Fibroblast of lung (primary cell): ENCODE measurements at regions not wholly inside any gene's neighbourhood (a gene's known extent, or its start where the extent isn't known, plus 50 kb on each side); places are given as distances from the start of the nearest gene placed in this dataset.

ENCODE experiments used
- DNase-seq, 2 donors: peaks; one replicate each; pipeline versions ENCODE4 v3.0.0 to v3.0.0-alpha.2; 2010; ENCODE audit warnings: low read depth in 2 of 2
- H2AFZ ChIP-seq: 2 replicates; pipeline ENCODE4 v1.5.1; 2012; ENCODE audit warnings: low read length, control low read depth, inconsistent platforms
- H3K27ac ChIP-seq: 2 replicates; pipeline ENCODE4 v1.5.1; 2011; ENCODE audit warnings: low read length, control low read depth; ENCODE audit not compliant: insufficient read depth
- H3K27me3 ChIP-seq: 2 replicates; pipeline ENCODE4 v1.5.1; 2011; ENCODE audit warnings: mild to moderate bottlenecking, low read length; ENCODE audit not compliant: control insufficient read depth, insufficient read depth
- H3K36me3 ChIP-seq: 2 replicates; pipeline ENCODE4 v1.5.1; 2011; ENCODE audit warnings: low read length; ENCODE audit not compliant: control insufficient read depth, insufficient read depth
- H3K4me1 ChIP-seq: 2 replicates; pipeline ENCODE4 v1.5.1; 2011; ENCODE audit warnings: low read length; ENCODE audit not compliant: control insufficient read depth, insufficient read depth; ENCODE audit errors: extremely low read depth
- H3K4me2 ChIP-seq: 2 replicates; pipeline ENCODE4 v1.5.1; 2011; ENCODE audit warnings: low read length, control low read depth; ENCODE audit not compliant: insufficient read depth; ENCODE audit errors: extremely low read depth
- H3K4me3 ChIP-seq, 4 experiments: fragments of 200-600 bp in 1 of 4; sonication (generic) in 1 of 4; replicated peaks in 1 of 4; 2 replicates each; pipeline ENCODE4 v1.5.1; 2011 to 2016; ENCODE audit warnings: low read length in 4 of 4, low read depth in 3 of 4, mild to moderate bottlenecking in 3 of 4, control low read depth in 2 of 4, inconsistent platforms in 1 of 4, mixed read lengths in 1 of 4; ENCODE audit not compliant: insufficient read depth in 1 of 4; ENCODE audit errors: control extremely low read depth in 1 of 4
- H3K79me2 ChIP-seq: 2 replicates; pipeline ENCODE4 v1.5.1; 2012; ENCODE audit warnings: mild to moderate bottlenecking, low read length, inconsistent platforms; ENCODE audit not compliant: control insufficient read depth, insufficient read depth
- H3K9ac ChIP-seq: 2 replicates; pipeline ENCODE4 v1.5.1; 2011; ENCODE audit warnings: mild to moderate bottlenecking, low read length, control low read depth; ENCODE audit not compliant: insufficient read depth
- H3K9me3 ChIP-seq: 2 replicates; pipeline ENCODE4 v1.5.1; 2012; ENCODE audit warnings: low read depth, low read length; ENCODE audit not compliant: control insufficient read depth, insufficient read depth
- H4K20me1 ChIP-seq: 2 replicates; pipeline ENCODE4 v1.5.1; 2011; ENCODE audit warnings: low read length; ENCODE audit not compliant: control insufficient read depth, insufficient read depth; ENCODE audit errors: extremely low read depth
- EZH2 ChIP-seq: IDR thresholded peaks from 2 replicates; pipeline ENCODE4 v1.5.1; 2012; ENCODE audit warnings: low read length, control low read depth, mild to moderate bottlenecking; ENCODE audit errors: missing control alignments
- TF ChIP-seq, protein P1 (sequence below), 2 donors: IDR thresholded peaks in 1 of 2; conservative IDR thresholded peaks in 1 of 2; 1 replicate in 1 of 2; 2 replicates in 1 of 2; pipeline ENCODE4 v1.5.1; 2011 to 2012; ENCODE audit warnings: low read length in 2 of 2, control low read depth in 1 of 2, inconsistent platforms in 1 of 2, low read depth in 1 of 2, mild to moderate bottlenecking in 1 of 2

- Histone ChIP-seq H2AFZ (no peak overlapping the region), H3K4me3 (no peak overlapping the region), H3K36me3 (no peaks in the 10 kb centered on the region), H3K4me2 (no peak overlapping the region), H3K4me1 (no peaks in the 10 kb centered on the region), H3K27me3 (no peaks in the 10 kb centered on the region), H4K20me1 (no peaks in the 10 kb centered on the region), H3K79me2 (no peaks in the 10 kb centered on the region), H3K27ac (no peak overlapping the region), H3K9me3 (no peaks in the 10 kb centered on the region), H3K9ac (no peak overlapping the region)
- no peak for TF ChIP-seq EZH2
- TF ChIP-seq, protein P1, sequence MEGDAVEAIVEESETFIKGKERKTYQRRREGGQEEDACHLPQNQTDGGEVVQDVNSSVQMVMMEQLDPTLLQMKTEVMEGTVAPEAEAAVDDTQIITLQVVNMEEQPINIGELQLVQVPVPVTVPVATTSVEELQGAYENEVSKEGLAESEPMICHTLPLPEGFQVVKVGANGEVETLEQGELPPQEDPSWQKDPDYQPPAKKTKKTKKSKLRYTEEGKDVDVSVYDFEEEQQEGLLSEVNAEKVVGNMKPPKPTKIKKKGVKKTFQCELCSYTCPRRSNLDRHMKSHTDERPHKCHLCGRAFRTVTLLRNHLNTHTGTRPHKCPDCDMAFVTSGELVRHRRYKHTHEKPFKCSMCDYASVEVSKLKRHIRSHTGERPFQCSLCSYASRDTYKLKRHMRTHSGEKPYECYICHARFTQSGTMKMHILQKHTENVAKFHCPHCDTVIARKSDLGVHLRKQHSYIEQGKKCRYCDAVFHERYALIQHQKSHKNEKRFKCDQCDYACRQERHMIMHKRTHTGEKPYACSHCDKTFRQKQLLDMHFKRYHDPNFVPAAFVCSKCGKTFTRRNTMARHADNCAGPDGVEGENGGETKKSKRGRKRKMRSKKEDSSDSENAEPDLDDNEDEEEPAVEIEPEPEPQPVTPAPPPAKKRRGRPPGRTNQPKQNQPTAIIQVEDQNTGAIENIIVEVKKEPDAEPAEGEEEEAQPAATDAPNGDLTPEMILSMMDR (conservative IDR thresholded peaks at IDR 0.05 in 1 of 2, IDR thresholded peaks at IDR 0.05 in 1 of 2; ENCODE audit: low read depth in 1 of 2, low read length in 2 of 2) = no peak
- DNase-seq = no peak
These were observed 348.9 kb upstream of the HSFY2 start for GRCh38 chrY:19122450-19122849.

GRCh38 chrY:19098349-19098748, 324.8 kb upstream of the HSFY2 start:
- Histone ChIP-seq H3K4me1 (no peaks in the 10 kb centered on the region), H3K79me2 (no peaks in the 10 kb centered on the region), H3K36me3 (no peaks in the 10 kb centered on the region), H3K27me3 (no peaks in the 10 kb centered on the region), H4K20me1 (no peaks in the 10 kb centered on the region), H3K4me2 (no peak overlapping the region), H2AFZ (no peak overlapping the region), H3K4me3 (no peak overlapping the region), H3K27ac (no peak overlapping the region), H3K9me3 (no peaks in the 10 kb centered on the region), H3K9ac (no peak overlapping the region)
- no peak for TF ChIP-seq EZH2
- TF ChIP-seq, protein P1 (conservative IDR thresholded peaks at IDR 0.05 in 1 of 2, IDR thresholded peaks at IDR 0.05 in 1 of 2; ENCODE audit: low read depth in 1 of 2, low read length in 2 of 2) = no peak
- no peak for DNase-seq

DNA sequence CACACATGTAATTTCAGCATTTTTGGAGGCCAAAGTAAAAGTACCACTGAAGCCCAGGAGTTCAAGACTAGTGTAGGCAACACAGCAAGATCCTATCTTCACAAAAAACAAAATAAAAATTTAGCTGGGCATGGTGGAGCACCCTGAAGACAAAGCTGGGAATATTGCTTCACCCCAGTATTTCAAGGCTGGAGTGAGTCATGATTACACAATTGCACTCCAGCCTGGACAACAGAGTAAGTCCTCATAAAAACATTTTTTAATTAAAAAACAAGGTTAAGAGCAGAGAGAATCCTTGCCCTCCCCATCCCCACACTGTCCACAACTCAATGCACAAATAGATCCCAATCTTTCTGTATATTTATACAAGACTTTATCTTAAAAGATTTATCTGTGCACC, 321.9 kb upstream of the HSFY2 start:
- H3K27me3 ChIP-seq = no peaks in the 10 kb centered on the region
- no peak overlapping the region for H3K27ac ChIP-seq
- H3K4me1 ChIP-seq = no peaks in the 10 kb centered on the region
- H3K4me3 ChIP-seq = no peak overlapping the region
- H3K4me2 ChIP-seq = no peak overlapping the region
- no peaks in the 10 kb centered on the region for H4K20me1 ChIP-seq
- no peak overlapping the region for H2AFZ ChIP-seq
- TF ChIP-seq, protein P1 (conservative IDR thresholded peaks at IDR 0.05 in 1 of 2, IDR thresholded peaks at IDR 0.05 in 1 of 2; ENCODE audit: low read depth in 1 of 2, low read length in 2 of 2) = no peak
- no peak for TF ChIP-seq EZH2
- no peak overlapping the region for H3K9ac ChIP-seq
- no peaks in the 10 kb centered on the region for H3K36me3 ChIP-seq
- no peaks in the 10 kb centered on the region for H3K9me3 ChIP-seq
- peak in 1 of 2 donors; percentile 15 for DNase-seq
- no peaks in the 10 kb centered on the region for H3K79me2 ChIP-seq
